Thyroid gland (tissue), 4 donors: ENCODE measurements at regions not wholly inside any gene's neighbourhood (a gene's known extent, or its start where the extent isn't known, plus 50 kb on each side); places are given as distances from the start of the nearest gene placed in this dataset.

Experiments used
- DNase-seq, 2 donors: peaks; one replicate each; pipeline ENCODE4 v3.0.0-alpha.2; 2019
- H3K27ac ChIP-seq, 3 donors: fragments of 200-600 bp; sonication (generic); 1 replicate in 2 of 3; 2 replicates in 1 of 3; pipeline ENCODE4 v1.5.1; 2016 to 2019; ENCODE audit warnings: mild to moderate bottlenecking in 1 of 3, moderate library complexity in 1 of 3
- H3K27me3 ChIP-seq: fragments of 200-600 bp; sonication (generic); one replicate; pipeline ENCODE4 v1.5.1; 2019
- H3K36me3 ChIP-seq, 2 donors: fragments of 200-600 bp; sonication (generic); one replicate each; pipeline ENCODE4 v1.5.1; 2016 to 2019
- H3K4me1 ChIP-seq, 2 donors: fragments of 200-600 bp; sonication (generic); one replicate each; pipeline ENCODE4 v1.5.1; 2017 to 2019
- H3K4me3 ChIP-seq, 3 donors: fragments of 200-600 bp; sonication (generic); replicated peaks in 1 of 3; 1 replicate in 2 of 3; 2 replicates in 1 of 3; pipeline ENCODE4 v1.5.1; 2016; ENCODE audit warnings: mild to moderate bottlenecking in 1 of 3
- H3K9me3 ChIP-seq: fragments of 200-600 bp; sonication (generic); one replicate; pipeline ENCODE4 v1.5.1; 2017
- CTCF ChIP-seq, 6 experiments: fragments of 200-600 bp in 3 of 6; fragments of 450-650 bp in 3 of 6; sonication (generic) in 3 of 6; IDR thresholded peaks; one replicate each; pipeline ENCODE4 v1.5.1; 2016 to 2019; ENCODE audit warnings: antibody characterized with exemption in 6 of 6, mild to moderate bottlenecking in 2 of 6, inconsistent platforms in 1 of 6, moderate library complexity in 1 of 6
- POLR2A ChIP-seq, 2 donors: fragments of 450-650 bp; IDR thresholded peaks; one replicate each; pipeline ENCODE4 v1.6.1; 2017; ENCODE audit warnings: antibody characterized with exemption in 2 of 2, mild to moderate bottlenecking in 2 of 2, moderate library complexity in 1 of 2
- WGBS, 2 donors: methylation state at CpG; one replicate each; pipeline ENCODE4 v1.1.5; 2017; 5-methylcytosine and 5-hydroxymethylcytosine counted together
- intact Hi-C: fragments of 100-400 bp; cut with DNase I; formaldehyde crosslinking; loops from one replicate; pipeline ENCODE4 v1.15.1; 2023

GRCh38 chr12:91993287-91994017 lies 152.2 kb downstream of the BTG1 start:
- intact Hi-C loops = no loop called here
- H3K9me3 ChIP-seq = no peaks in the 10 kb centered on the region
- H3K27ac ChIP-seq = no peak overlapping the region
- TF ChIP-seq POLR2A (IDR thresholded peaks at IDR 0.05) = no peak
- no peak for TF ChIP-seq CTCF (IDR thresholded peaks at IDR 0.05)
- no peak overlapping the region for H3K4me3 ChIP-seq
- DNase-seq = no peak
- 92 to 93% methylated on average over 6 of the region's 6 CpGs for WGBS, 2 donors
- H3K36me3 ChIP-seq = no peaks in the 10 kb centered on the region
- no peaks in the 10 kb centered on the region for H3K27me3 ChIP-seq
- no peaks in the 10 kb centered on the region for H3K4me1 ChIP-seq

- H3K9me3 ChIP-seq = no peaks in the 10 kb centered on the region
- DNase-seq = no peak
- TF ChIP-seq POLR2A (IDR thresholded peaks at IDR 0.05) (no peak), CTCF (IDR thresholded peaks at IDR 0.05) (no peak)
- no peaks in the 10 kb centered on the region for H3K36me3 ChIP-seq
- no peaks in the 10 kb centered on the region for H3K4me1 ChIP-seq
- 95 to 98% methylated on average over 1 of the region's 1 CpG for WGBS, 2 donors
- intact Hi-C loops = no loop called here
- no peak overlapping the region for H3K4me3 ChIP-seq
- H3K27ac ChIP-seq = no peak overlapping the region
- H3K27me3 ChIP-seq = no peaks in the 10 kb centered on the region
Observed at GRCh38 chr12:91991399-91992187, 154.1 kb downstream of the BTG1 start.

GRCh38 chr12:91990525-91990924 lies 155.1 kb downstream of the BTG1 start:
- WGBS, 2 donors = 59 to 61% methylated on average over 2 of the region's 2 CpGs
- no peak for TF ChIP-seq CTCF (IDR thresholded peaks at IDR 0.05)
- no peak for TF ChIP-seq POLR2A (IDR thresholded peaks at IDR 0.05)
- H3K36me3 ChIP-seq = no peaks in the 10 kb centered on the region
- H3K9me3 ChIP-seq = no peaks in the 10 kb centered on the region
- no peaks in the 10 kb centered on the region for H3K27me3 ChIP-seq
- intact Hi-C loops = no loop called here
- no peaks in the 10 kb centered on the region for H3K4me1 ChIP-seq
- no peak for DNase-seq
- H3K4me3 ChIP-seq = no peak overlapping the region
- no peak overlapping the region for H3K27ac ChIP-seq

- Histone ChIP-seq H3K4me1 (no peaks in the 10 kb centered on the region), H3K9me3 (no peaks in the 10 kb centered on the region), H3K27ac (no peak overlapping the region), H3K36me3 (no peaks in the 10 kb centered on the region), H3K27me3 (no peaks in the 10 kb centered on the region), H3K4me3 (no peak overlapping the region)
- DNase-seq = no peak
- intact Hi-C loops = no loop called here
- WGBS, 2 donors = 86 to 88% methylated on average over 1 of the region's 1 CpG
- TF ChIP-seq CTCF (IDR thresholded peaks at IDR 0.05) (no peak), POLR2A (IDR thresholded peaks at IDR 0.05) (no peak)
Observed at GRCh38 chr12:91989143-91989542, 156.5 kb downstream of the BTG1 start.
